ENCODE measurements at regions not wholly inside any gene's neighbourhood (a gene's known extent, or its start where the extent isn't known, plus 50 kb on each side); places are given as distances from the start of the nearest gene placed in this dataset.
A peak's percentile ranks its signal among the peaks of the same experiment; 100 is the strongest.
"Not testable (repeated sequence)": the region's sequence is repeated elsewhere in the genome, so short reads cannot be mapped to it uniquely, and the experiment has no call there.

- DNase-seq = no peak
Observed at GRCh38 chr18:1045658-1046057, 141.0 kb downstream of the ADCYAP1 start.

GRCh38 chr18:1047406-1047805 lies 142.7 kb downstream of the ADCYAP1 start:
- DNase-seq = peak; percentile 44

GRCh38 chr18:1048032-1048431 lies 143.4 kb downstream of the ADCYAP1 start:
- no peak for DNase-seq

GRCh38 chr18:1049173-1049572 lies 144.5 kb downstream of the ADCYAP1 start:
- no peak for DNase-seq

GRCh38 chr18:1050012-1050657 lies 145.5 kb downstream of the ADCYAP1 start:
- no peak for DNase-seq

GRCh38 chr18:1052301-1052700 lies 147.6 kb downstream of the ADCYAP1 start:
- DNase-seq = no peak

- DNase-seq = no peak
Observed at GRCh38 chr18:1053331-1054315, 149.0 kb downstream of the ADCYAP1 start.

- DNase-seq = no peak
Observed at GRCh38 chr18:1056404-1056803, 151.7 kb downstream of the ADCYAP1 start.

GRCh38 chr18:1057367-1057766 lies 152.7 kb downstream of the ADCYAP1 start:
- no peak for DNase-seq

GRCh38 chr18:1062588-1062987 lies 157.9 kb downstream of the ADCYAP1 start:
- no peak for DNase-seq

- no peak for DNase-seq
Observed at GRCh38 chr18:1075322-1075721, 170.7 kb downstream of the ADCYAP1 start.

GRCh38 chr18:1075876-1076275 lies 171.2 kb downstream of the ADCYAP1 start:
- DNase-seq = no peak

GRCh38 chr18:1078301-1078700 lies 173.6 kb downstream of the ADCYAP1 start:
- no peak for DNase-seq

- not testable (repeated sequence) for DNase-seq
Observed at GRCh38 chr18:1083675-1084074, 179.0 kb downstream of the ADCYAP1 start.

- no peak for DNase-seq
Observed at GRCh38 chr18:1090758-1091157, 186.1 kb downstream of the ADCYAP1 start.

GRCh38 chr18:1092228-1092627 lies 187.6 kb downstream of the ADCYAP1 start:
- DNase-seq = no peak

- peak; percentile 52 for DNase-seq
Observed at GRCh38 chr18:1094409-1094808, 189.7 kb downstream of the ADCYAP1 start.

- DNase-seq = not testable (repeated sequence)
Observed at GRCh38 chr18:1097991-1098735, 193.5 kb downstream of the ADCYAP1 start.

GRCh38 chr18:1102848-1103247 lies 198.2 kb downstream of the ADCYAP1 start:
- no peak for DNase-seq

- DNase-seq = no peak
Observed at GRCh38 chr18:1103537-1103936, 198.9 kb downstream of the ADCYAP1 start.

- no peak for DNase-seq
Observed at GRCh38 chr18:1104181-1104881, 199.7 kb downstream of the ADCYAP1 start.

- DNase-seq = no peak
Observed at GRCh38 chr18:1124495-1124894, 219.8 kb downstream of the ADCYAP1 start.

- DNase-seq = no peak
Observed at GRCh38 chr18:1133541-1133940, 228.9 kb downstream of the ADCYAP1 start.
